ENCODE measurements at regions not wholly inside any gene's neighbourhood (a gene's known extent, or its start where the extent isn't known, plus 50 kb on each side); places are given as distances from the start of the nearest gene placed in this dataset.

GRCh38 chr6:134397676-134398075, 79.8 kb upstream of the SGK1 start:
- TF ChIP-seq POLR2A (IDR thresholded peaks at IDR 0.05) = no peak
- TF ChIP-seq CTCF (IDR thresholded peaks at IDR 0.05) = no peak

Data from right lobe of liver (tissue), 4 donors.